HEK293T (cell line): ENCODE measurements at regions not wholly inside any gene's neighbourhood (a gene's known extent, or its start where the extent isn't known, plus 50 kb on each side); places are given as distances from the start of the nearest gene placed in this dataset.

ENCODE experiments used
- FOXA1 ChIP-seq: fragments of 450-650 bp; IDR thresholded peaks from 2 replicates; pipeline ENCODE4 v1.6.1; 2016; ENCODE audit warnings: mild to moderate bottlenecking
- FOXK2 ChIP-seq: fragments of 450-650 bp; IDR thresholded peaks from 2 replicates; pipeline ENCODE4 v1.6.1; 2016; ENCODE audit warnings: mild to moderate bottlenecking
- FOXM1 ChIP-seq: fragments of 450-650 bp; IDR thresholded peaks from 2 replicates; pipeline ENCODE4 v1.6.1; 2017; ENCODE audit warnings: mild to moderate bottlenecking, borderline replicate concordance
- LEF1 ChIP-seq: fragments of 450-650 bp; IDR thresholded peaks from 2 replicates; pipeline ENCODE4 v1.6.1; 2017; ENCODE audit warnings: mild to moderate bottlenecking, borderline replicate concordance
- TARDBP ChIP-seq: fragments of 450-650 bp; IDR thresholded peaks from 2 replicates; pipeline ENCODE4 v1.6.1; 2016
- ZNF384 ChIP-seq: fragments of 450-650 bp; IDR thresholded peaks from 2 replicates; pipeline ENCODE4 v1.6.1; 2016
- TF ChIP-seq, protein P1 (sequence below): fragments of 450-650 bp; IDR thresholded peaks from 2 replicates; pipeline ENCODE4 v1.6.1; 2016

DNA sequence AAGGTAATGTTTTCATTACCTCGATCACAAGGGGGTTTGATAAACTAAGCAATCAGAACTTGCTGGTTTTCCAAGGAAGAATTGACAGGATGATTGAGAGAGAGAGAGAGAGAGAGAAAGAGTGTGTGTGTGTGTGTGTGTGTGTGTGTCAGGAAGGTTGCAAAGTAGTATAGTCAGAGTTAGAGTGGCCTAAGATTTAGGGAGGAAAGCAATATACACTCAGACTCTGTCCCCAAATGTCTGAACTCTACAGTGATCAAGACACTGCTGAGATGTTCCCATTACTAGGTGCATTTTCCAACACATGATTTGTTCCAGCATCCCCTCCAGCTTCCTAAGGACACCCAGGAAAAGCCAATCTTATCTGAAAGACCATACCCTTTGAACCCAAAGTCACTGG is 1074.1 kb downstream of the BCL11B start:
- no peak for TF ChIP-seq TARDBP
- TF ChIP-seq FOXA1 = no peak
- TF ChIP-seq ZNF384 = no peak
- TF ChIP-seq FOXK2 = no peak
- TF ChIP-seq FOXM1 = no peak
- TF ChIP-seq, protein P1, sequence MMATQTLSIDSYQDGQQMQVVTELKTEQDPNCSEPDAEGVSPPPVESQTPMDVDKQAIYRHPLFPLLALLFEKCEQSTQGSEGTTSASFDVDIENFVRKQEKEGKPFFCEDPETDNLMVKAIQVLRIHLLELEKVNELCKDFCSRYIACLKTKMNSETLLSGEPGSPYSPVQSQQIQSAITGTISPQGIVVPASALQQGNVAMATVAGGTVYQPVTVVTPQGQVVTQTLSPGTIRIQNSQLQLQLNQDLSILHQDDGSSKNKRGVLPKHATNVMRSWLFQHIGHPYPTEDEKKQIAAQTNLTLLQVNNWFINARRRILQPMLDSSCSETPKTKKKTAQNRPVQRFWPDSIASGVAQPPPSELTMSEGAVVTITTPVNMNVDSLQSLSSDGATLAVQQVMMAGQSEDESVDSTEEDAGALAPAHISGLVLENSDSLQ = no peak
- no peak for TF ChIP-seq LEF1
